K562 (cell line): ENCODE measurements at regions not wholly inside any gene's neighbourhood (a gene's known extent, or its start where the extent isn't known, plus 50 kb on each side); places are given as distances from the start of the nearest gene placed in this dataset.

Source experiments
- BACH1 ChIP-seq: fragments of 200-800 bp; sonication (Bioruptor generic); IDR thresholded peaks from 2 replicates; pipeline ENCODE4 v1.6.1; 2016; ENCODE audit warnings: missing genetic modification characterization, missing compliant biosample characterization
- CTCF ChIP-seq, 3 experiments: IDR thresholded peaks in 2 of 3; conservative IDR thresholded peaks in 1 of 3; 2 replicates each; pipeline ENCODE4 v1.5.1; 2011 to 2012; ENCODE audit warnings: low read length in 3 of 3, mild to moderate bottlenecking in 3 of 3, control low read depth in 2 of 3, improper control_type of control experiment in 1 of 3, inconsistent platforms in 1 of 3, low read depth in 1 of 3, mixed read lengths in 1 of 3, moderate library complexity in 1 of 3; ENCODE audit not compliant: insufficient read depth in 2 of 3
- JUNB ChIP-seq: fragments of 450-650 bp; formaldehyde crosslinking; conservative IDR thresholded peaks from 2 replicates; pipeline ENCODE4 v1.4.0; 2020; ENCODE audit warnings: mild to moderate bottlenecking
- POLR2A ChIP-seq: fragments of 450-650 bp; conservative IDR thresholded peaks from 2 replicates; pipeline ENCODE4 v1.6.1; 2016
- ZBTB17 ChIP-seq: fragments of 450-650 bp; formaldehyde crosslinking; IDR thresholded peaks from 2 replicates; pipeline ENCODE4 v1.4.0; 2020; ENCODE audit warnings: mild to moderate bottlenecking
- ZNF184 ChIP-seq: sonication (generic); formaldehyde crosslinking; IDR thresholded peaks from 2 replicates; pipeline ENCODE4 v1.5.0; 2020; ENCODE audit warnings: missing genetic modification reagents
- ZNF24 ChIP-seq: fragments of 450-650 bp; IDR thresholded peaks from 2 replicates; pipeline ENCODE4 v1.6.1; 2016
- TF ChIP-seq, protein P1 (sequence below): fragments of 450-650 bp; conservative IDR thresholded peaks from 2 replicates; pipeline ENCODE4 v1.6.1; 2016; ENCODE audit warnings: missing genetic modification characterization, low read depth, mild to moderate bottlenecking, control low read depth, missing compliant biosample characterization
- TF ChIP-seq, protein P2 (sequence below): sonication (generic); formaldehyde crosslinking; IDR thresholded peaks from 2 replicates; pipeline ENCODE4 v1.8.1; 2023; ENCODE audit warnings: mild to moderate bottlenecking, missing genetic modification reagents
- TF ChIP-seq, protein P3 (sequence below): sonication (generic); formaldehyde crosslinking; IDR thresholded peaks from 2 replicates; pipeline ENCODE4 v1.9.0; 2022; ENCODE audit warnings: mild to moderate bottlenecking, missing genetic modification reagents
- TF ChIP-seq, protein P4 (sequence below), 2 experiments: fragments of 250-450 bp in 1 of 2; fragments of 450-650 bp in 1 of 2; sonication (Bioruptor Pico) in 1 of 2; IDR thresholded peaks; 2 replicates each; pipeline versions ENCODE4 v1.6.1 to v1.8.0; 2016 to 2021; ENCODE audit warnings: mild to moderate bottlenecking in 2 of 2, moderate library complexity in 2 of 2, missing compliant biosample characterization in 1 of 2, missing genetic modification characterization in 1 of 2

DNA sequence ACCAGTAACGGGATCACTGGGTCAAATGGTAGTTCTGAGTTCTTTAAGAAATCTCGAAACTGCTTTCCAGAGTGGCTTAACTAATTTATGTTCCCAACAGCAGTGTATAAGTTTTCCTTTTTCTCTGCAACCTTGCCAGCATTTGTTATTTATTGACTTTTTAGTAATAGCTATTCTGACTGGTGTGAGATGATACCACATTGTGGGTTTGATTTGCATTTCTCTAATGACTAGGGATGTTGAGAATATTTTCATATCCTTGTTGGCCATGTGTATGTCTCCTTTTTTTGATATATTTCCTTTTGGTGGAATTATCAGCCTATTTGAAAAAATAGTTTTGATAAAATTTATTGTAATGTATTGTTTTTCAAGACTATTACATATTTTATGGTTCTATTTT, 701.2 kb upstream of the FBXO33 start:
- TF ChIP-seq CTCF (IDR thresholded peaks at IDR 0.05 in 2 of 3, conservative IDR thresholded peaks at IDR 0.05 in 1 of 3; ENCODE audit: insufficient read depth in 2 of 3, low read depth in 1 of 3, low read length in 3 of 3) (no peak), ZNF24 (no peak), ZBTB17 (CRISPR knock-in tag) (no peak), JUNB (no peak), POLR2A (no peak), BACH1 (no peak), ZNF184 (CRISPR knock-in tag) (no peak)
- TF ChIP-seq, protein P1, sequence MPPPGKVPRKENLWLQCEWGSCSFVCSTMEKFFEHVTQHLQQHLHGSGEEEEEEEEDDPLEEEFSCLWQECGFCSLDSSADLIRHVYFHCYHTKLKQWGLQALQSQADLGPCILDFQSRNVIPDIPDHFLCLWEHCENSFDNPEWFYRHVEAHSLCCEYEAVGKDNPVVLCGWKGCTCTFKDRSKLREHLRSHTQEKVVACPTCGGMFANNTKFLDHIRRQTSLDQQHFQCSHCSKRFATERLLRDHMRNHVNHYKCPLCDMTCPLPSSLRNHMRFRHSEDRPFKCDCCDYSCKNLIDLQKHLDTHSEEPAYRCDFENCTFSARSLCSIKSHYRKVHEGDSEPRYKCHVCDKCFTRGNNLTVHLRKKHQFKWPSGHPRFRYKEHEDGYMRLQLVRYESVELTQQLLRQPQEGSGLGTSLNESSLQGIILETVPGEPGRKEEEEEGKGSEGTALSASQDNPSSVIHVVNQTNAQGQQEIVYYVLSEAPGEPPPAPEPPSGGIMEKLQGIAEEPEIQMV (tag) = no peak
- TF ChIP-seq, protein P2, sequence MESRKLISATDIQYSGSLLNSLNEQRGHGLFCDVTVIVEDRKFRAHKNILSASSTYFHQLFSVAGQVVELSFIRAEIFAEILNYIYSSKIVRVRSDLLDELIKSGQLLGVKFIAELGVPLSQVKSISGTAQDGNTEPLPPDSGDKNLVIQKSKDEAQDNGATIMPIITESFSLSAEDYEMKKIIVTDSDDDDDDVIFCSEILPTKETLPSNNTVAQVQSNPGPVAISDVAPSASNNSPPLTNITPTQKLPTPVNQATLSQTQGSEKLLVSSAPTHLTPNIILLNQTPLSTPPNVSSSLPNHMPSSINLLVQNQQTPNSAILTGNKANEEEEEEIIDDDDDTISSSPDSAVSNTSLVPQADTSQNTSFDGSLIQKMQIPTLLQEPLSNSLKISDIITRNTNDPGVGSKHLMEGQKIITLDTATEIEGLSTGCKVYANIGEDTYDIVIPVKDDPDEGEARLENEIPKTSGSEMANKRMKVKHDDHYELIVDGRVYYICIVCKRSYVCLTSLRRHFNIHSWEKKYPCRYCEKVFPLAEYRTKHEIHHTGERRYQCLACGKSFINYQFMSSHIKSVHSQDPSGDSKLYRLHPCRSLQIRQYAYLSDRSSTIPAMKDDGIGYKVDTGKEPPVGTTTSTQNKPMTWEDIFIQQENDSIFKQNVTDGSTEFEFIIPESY = no peak
- TF ChIP-seq, protein P3, sequence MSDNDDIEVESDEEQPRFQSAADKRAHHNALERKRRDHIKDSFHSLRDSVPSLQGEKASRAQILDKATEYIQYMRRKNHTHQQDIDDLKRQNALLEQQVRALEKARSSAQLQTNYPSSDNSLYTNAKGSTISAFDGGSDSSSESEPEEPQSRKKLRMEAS (CRISPR knock-in tag) = no peak
- TF ChIP-seq, protein P4, sequence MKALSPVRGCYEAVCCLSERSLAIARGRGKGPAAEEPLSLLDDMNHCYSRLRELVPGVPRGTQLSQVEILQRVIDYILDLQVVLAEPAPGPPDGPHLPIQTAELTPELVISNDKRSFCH (CRISPR knock-in tag; IDR thresholded peaks at IDR 0.05) = no peak
- TF ChIP-seq, protein P4 (tag; IDR thresholded peaks at IDR 0.05) = no peak
